HG03469 (cell line): ENCODE measurements at regions not wholly inside any gene's neighbourhood (a gene's known extent, or its start where the extent isn't known, plus 50 kb on each side); places are given as distances from the start of the nearest gene placed in this dataset.
"Not testable (repeated sequence)": the region's sequence is repeated elsewhere in the genome, so short reads cannot be mapped to it uniquely, and the experiment has no call there.

Source experiments
- ATAC-seq: cut with Tn5 transposase; IDR thresholded peaks from one replicate; pipeline ENCODE4 v1.9.1; 2021; ENCODE audit warnings: mild to moderate bottlenecking, moderate library complexity, moderate number of reproducible peaks; ENCODE audit not compliant: unreplicated experiment

- ATAC-seq, result no peak
Observed at GRCh38 chr1:70667494-70668170, 256.6 kb downstream of the CTH start.

GRCh38 chr1:70671006-70671405 lies 259.9 kb downstream of the CTH start:
- no peak for ATAC-seq

GRCh38 chr1:70672442-70672888 lies 261.4 kb downstream of the CTH start:
- no peak for ATAC-seq

DNA sequence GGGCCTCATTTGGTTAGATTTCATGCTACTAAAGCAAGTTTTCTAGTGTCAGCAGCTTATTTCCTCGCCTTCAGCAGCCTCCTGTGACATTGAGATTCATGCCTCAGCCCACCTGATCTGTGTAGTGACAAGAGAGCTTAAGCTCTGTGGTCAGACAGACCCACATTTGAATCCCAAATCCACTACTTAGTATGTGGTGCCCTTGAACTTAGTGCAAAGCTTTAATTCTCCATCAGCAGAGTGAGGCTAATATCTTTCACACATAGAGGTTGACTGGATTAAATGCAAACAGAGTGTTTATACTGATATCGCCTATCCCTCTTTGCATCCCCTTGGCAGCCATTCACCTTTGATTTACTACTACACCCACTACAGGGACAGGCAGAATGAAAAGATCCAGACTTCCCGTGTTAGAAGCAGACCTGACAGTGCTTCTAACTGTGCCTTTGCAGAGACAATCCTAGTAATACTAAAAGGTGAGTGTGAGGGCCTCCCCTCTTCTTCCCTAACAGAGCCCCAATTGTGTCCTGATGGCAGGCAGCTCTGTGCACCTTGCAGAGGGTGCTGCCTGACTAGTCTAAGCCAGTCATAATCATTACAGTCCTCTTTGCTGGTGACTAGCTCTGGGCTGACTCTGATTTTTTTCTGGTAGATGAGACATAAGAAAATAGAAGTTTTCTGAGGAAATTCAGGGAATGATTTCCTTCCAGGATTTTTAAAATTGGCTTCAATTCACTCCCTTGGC lies 264.0 kb downstream of the CTH start:
- ATAC-seq, result no peak

- ATAC-seq, result peak; percentile 86
Observed at GRCh38 chr1:70675737-70676156, 264.7 kb downstream of the CTH start.

DNA sequence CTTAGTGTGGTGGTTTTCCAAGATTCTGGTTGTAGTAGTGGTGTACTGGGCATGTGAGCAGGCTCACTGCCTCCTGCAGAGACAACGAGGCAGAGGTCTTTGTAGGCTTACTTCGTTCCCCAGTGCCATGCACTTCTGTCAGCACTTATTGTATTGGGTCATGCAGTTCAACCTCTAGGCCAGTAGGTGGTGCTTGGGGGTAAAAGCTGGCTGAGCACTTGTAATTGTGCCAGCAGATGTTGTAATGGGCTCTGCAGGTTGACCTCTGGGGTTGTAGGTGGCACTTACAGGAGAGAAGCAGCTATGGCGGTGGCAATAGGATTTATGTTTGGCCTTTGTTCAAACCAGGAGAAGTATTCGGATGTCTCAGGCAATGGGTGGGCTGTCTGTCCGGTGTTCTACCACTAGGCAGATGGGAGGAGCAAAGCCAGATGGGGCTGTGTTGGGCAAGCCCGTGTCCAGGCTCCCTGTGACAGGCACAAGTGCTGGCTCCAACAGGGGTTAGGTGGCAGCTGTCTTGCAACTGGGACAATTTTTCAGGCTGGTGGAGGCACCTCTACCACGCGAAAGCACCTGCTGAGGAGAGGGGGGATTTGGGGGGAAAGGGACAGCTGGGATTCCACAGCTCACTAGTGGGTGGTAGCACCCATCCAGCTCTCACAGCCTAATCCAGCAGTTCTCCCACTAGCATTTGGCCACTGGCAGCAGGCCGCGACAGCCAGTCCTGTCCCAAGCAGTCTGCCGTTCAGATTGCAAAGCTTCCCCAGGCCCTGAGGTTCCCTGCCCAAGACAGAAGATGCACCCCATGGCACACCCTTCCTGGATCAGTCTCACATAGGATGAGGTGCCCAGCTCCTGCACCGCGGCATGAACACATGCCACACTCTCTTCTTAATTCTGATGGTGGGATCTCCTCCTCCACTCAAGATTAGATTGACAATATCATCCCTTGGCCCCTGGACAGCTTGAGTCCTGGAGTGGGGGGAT lies 274.5 kb downstream of the CTH start:
- ATAC-seq, result peak; percentile 94

DNA sequence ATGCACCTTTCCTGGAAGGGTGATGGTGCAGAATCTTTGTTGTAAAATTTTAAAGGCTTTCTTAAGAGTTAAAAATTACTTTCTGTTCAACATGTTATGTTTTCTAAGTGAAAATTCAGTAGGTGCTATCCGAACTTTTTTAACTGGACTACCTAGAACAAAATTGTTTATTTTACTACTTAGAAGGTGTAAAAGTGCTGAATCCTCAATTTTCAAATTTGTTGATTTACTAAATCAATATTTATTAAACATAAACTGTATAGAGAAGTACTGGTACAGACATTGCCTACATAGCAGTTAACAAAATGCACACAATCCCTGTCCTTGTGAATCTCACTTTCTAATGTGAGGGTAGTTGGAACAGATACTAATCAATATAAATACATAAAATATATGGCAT lies 277.5 kb downstream of the CTH start:
- no peak for ATAC-seq

DNA sequence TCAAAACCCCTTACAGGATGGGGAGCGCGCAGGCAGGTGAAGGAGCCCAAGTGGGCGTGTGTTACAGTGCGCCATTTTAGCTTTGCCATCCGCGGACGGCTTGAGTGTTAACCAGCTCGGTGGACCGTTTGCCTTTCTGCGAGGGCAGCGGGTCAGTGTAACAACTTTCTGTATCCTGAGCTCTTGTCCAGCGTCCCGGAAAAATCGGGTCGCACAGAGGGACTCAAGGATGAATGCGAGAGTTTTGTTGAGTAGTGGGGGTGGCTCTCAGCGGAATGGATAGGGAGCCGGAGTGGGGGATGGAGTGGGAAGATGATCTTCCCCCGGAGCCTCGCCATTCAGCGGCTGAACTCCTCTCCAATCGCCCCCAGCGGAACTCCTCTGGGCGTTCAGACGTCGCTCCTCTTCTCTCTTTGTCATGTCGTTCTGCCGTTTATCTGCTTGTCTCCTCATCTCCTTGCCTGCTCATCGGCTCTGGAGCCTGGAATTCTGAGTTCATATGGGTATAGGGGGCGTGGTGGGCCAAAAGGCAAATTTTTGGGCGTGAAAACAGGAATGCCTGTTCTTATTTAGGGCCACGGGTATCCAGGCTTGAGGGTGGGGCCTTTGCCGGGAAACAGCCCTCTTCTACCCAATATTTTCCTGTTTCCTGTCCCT lies 295.4 kb downstream of the CTH start:
- no peak for ATAC-seq

GRCh38 chr1:70707214-70707613 lies 296.1 kb downstream of the CTH start:
- no peak for ATAC-seq

GRCh38 chr1:70714149-70714548 lies 303.1 kb downstream of the CTH start:
- no peak for ATAC-seq

DNA sequence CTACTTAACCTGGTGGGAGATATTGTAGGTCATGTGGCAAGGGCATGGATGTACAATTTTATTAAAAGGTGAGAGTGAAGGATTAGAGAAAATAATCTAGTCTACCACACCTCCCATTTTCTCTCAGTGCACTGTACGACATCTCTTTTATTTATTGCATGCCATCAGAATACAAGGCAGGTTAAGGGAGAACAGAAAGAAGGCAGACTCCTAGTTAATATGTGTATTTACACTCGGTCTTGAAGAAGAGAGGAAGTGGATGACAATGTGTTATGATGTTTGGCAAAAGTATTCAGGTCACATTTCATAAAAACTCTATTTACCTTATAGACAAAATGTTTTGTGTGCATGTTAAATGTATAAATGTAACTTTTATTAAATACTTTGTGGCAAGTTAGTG lies 306.1 kb downstream of the CTH start:
- ATAC-seq, result no peak

DNA sequence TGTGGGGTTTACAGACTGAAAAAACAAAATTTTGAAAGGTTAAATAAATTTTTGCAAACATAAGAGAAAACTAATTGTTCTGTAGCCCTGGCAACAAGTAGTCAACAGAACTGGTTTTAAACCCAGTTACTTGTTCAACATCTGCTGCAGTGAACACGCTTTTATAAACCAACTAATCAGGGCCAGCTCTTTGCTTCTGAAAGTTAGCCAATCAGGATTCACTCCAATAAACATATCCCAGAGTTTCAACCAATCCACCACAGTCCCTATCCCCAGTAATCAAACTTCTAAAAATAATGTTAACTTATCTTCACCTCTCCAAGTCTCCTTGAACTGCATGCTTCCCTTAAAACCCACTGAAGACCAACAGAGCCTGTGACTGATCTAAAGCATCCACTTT lies 306.6 kb downstream of the CTH start:
- no peak for ATAC-seq

GRCh38 chr1:70718086-70718630 lies 307.1 kb downstream of the CTH start:
- no peak for ATAC-seq

GRCh38 chr1:70719154-70719553 lies 308.1 kb downstream of the CTH start:
- no peak for ATAC-seq

DNA sequence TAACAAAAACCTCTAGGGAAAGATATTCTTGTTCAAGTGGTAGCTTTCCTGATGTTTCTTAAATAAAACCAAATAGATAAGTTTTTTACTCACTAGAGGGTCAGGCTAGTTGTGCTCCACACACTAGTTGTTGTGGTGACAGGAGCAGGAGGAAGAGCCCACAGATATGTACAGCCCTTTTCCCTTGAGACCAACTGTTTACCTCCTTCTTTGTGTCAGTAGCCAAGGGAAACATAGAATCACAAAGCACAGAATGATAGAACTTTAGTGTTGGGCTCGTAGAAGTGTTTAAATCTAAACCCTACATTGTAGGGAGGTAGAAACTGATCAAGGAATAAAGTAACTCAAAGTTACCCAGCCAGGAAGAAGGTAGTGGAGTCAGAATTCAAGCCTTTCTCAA lies 309.0 kb downstream of the CTH start:
- no peak for ATAC-seq

GRCh38 chr1:70720521-70720920 lies 309.5 kb downstream of the CTH start:
- ATAC-seq, result no peak

- no peak for ATAC-seq
Observed at GRCh38 chr1:70727886-70728489, 316.9 kb downstream of the CTH start.

DNA sequence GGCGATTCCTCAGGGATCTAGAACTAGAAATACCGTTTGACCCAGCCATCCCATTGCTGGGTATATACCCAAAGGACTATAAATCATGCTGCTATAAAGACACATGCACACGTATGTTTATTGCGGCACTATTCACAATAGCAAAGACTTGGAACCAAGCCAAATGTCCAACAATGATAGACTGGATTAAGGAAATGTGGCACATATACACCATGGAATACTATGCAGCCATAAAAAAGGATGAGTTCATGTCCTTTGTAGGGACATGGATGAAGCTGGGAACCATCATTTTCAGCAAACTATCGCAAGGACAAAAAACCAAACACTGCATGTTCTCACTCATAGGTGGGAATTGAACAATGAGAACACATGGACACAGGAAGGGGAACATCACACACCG lies 311.1 kb downstream of the PTGER3 start:
- ATAC-seq, result not testable (repeated sequence)

DNA sequence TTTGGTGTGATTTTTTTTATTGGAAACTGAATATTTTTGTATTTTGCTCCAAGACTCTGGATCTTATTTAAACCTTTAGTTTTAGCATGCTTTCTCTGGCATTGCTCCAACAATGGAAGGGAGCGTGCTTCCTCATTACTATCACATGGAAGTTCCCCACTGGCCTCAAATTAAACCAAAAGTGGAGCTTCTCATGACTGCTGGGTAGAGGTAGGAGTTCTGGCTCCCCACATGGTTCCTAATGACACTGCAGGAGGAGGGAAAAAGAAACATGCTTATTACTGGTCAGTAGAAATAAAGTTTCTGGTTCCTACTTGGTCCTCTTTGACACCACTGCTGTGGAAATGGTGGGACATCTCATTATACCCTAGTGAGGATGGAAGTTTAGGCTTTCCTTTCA lies 310.5 kb downstream of the PTGER3 start:
- no peak for ATAC-seq

GRCh38 chr1:70738624-70739023 lies 309.0 kb downstream of the PTGER3 start:
- ATAC-seq, result no peak
